Cardiac muscle cell (in vitro differentiated cells and primary cell): ENCODE measurements at regions not wholly inside any gene's neighbourhood (a gene's known extent, or its start where the extent isn't known, plus 50 kb on each side); places are given as distances from the start of the nearest gene placed in this dataset.

Experiments
- DNase-seq, 2 donors: peaks; one replicate each; pipeline versions ENCODE4 v3.0.0 to v3.0.0-alpha.2; 2010 to 2017; ENCODE audit warnings: low read depth in 1 of 2, low spot score in 1 of 2
- H3K27ac ChIP-seq: fragments of 200-600 bp; sonication (generic); 2 replicates; pipeline ENCODE4 v1.5.1; 2016
- H3K27me3 ChIP-seq: fragments of 200-600 bp; sonication (generic); 2 replicates; pipeline ENCODE4 v1.6.0; 2016; ENCODE audit warnings: control low read depth
- H3K36me3 ChIP-seq: fragments of 200-600 bp; sonication (generic); 2 replicates; pipeline ENCODE4 v1.5.1; 2016; ENCODE audit warnings: control low read depth
- H3K4me1 ChIP-seq: fragments of 200-600 bp; sonication (generic); 2 replicates; pipeline ENCODE4 v1.8.1; 2017; ENCODE audit warnings: low read depth, mild to moderate bottlenecking, mixed run types
- H3K4me3 ChIP-seq: fragments of 200-600 bp; sonication (generic); 2 replicates; pipeline ENCODE4 v1.5.1; 2016; ENCODE audit warnings: mild to moderate bottlenecking
- H3K9me3 ChIP-seq: fragments of 200-600 bp; sonication (generic); 2 replicates; pipeline ENCODE4 v1.5.1; 2017; ENCODE audit warnings: low read depth, mild to moderate bottlenecking, control low read depth
- TF ChIP-seq, protein P1 (sequence below): IDR thresholded peaks from 2 replicates; pipeline ENCODE4 v1.5.1; 2012; ENCODE audit warnings: low read depth, mild to moderate bottlenecking, low read length

- Histone ChIP-seq H3K9me3 (no peaks in the 10 kb centered on the region), H3K27ac (no peak overlapping the region), H3K27me3 (no peaks in the 10 kb centered on the region), H3K36me3 (no peaks in the 10 kb centered on the region), H3K4me3 (no peak overlapping the region), H3K4me1 (peaks cover 9% of the 10 kb centered on the region)
- no peak for DNase-seq
- TF ChIP-seq, protein P1, sequence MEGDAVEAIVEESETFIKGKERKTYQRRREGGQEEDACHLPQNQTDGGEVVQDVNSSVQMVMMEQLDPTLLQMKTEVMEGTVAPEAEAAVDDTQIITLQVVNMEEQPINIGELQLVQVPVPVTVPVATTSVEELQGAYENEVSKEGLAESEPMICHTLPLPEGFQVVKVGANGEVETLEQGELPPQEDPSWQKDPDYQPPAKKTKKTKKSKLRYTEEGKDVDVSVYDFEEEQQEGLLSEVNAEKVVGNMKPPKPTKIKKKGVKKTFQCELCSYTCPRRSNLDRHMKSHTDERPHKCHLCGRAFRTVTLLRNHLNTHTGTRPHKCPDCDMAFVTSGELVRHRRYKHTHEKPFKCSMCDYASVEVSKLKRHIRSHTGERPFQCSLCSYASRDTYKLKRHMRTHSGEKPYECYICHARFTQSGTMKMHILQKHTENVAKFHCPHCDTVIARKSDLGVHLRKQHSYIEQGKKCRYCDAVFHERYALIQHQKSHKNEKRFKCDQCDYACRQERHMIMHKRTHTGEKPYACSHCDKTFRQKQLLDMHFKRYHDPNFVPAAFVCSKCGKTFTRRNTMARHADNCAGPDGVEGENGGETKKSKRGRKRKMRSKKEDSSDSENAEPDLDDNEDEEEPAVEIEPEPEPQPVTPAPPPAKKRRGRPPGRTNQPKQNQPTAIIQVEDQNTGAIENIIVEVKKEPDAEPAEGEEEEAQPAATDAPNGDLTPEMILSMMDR, result no peak
Observed at GRCh38 chr12:59405992-59406391, 189.8 kb upstream of the SLC16A7 start.

DNA sequence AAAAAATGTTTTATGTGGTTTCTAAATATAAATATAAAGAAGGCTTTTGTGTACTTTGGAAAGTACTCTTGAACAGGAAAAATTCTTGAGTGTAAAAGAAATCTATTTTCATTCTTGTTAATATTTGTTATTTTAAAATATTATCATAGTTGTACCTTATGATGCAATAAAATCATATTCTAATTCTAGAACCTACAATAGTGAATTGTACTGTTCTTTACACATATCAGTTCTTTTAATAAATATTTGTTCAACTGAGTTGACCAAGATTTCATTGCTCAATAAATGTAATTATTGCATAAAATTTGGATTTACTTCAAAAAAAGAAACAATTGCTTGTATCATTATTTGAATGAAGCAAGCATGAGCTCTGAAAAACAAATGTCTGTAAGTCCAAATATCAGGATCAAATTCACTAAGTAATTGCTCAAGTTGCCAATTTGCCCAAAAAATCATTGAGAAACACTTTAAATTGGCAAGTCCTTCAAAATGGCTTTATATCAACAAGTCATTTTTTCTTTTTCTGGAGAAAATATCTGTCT is 191.6 kb upstream of the SLC16A7 start:
- TF ChIP-seq, protein P1, result no peak
- Histone ChIP-seq H3K27ac (no peak overlapping the region), H3K4me1 (peaks cover 9% of the 10 kb centered on the region), H3K27me3 (no peaks in the 10 kb centered on the region), H3K36me3 (no peaks in the 10 kb centered on the region), H3K9me3 (no peaks in the 10 kb centered on the region), H3K4me3 (no peak overlapping the region)
- DNase-seq, result no peak

DNA sequence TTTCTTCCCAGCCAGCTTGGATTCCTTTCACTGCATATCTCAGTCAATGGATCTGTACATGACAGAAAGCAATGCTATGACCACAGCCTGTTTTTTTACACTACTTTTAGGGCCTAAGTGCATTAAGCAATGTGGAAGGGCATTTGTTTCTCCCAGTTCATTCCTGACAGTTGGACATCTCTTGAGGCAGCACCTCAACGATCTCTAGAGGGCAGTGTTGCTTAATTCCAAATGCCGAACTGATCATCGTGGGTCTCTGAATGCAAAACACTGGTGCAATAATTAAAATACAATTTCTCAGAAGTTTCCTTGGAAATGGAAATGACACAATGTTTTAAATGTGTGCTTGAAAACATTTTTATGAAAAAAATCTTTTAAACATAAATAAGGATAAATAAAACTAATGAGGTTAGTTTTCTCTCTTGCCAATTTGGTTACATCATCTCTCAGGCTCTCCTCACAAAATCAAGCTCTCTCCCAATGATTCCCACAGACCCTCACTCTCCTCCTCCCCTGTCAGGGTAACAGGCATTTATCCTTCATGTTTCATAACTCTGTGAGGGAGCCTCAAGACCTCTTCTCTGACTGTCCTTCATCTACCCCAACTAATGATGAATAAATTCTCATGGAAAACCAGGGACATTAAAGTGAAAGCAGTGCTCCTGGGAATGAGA is 192.4 kb upstream of the SLC16A7 start:
- TF ChIP-seq, protein P1, result peak; percentile 86
- H3K4me1 ChIP-seq, result peaks cover 9% of the 10 kb centered on the region
- no peaks in the 10 kb centered on the region for H3K27me3 ChIP-seq
- H3K4me3 ChIP-seq, result no peak overlapping the region
- no peaks in the 10 kb centered on the region for H3K9me3 ChIP-seq
- DNase-seq, result peak; percentile 80 to 82
- H3K27ac ChIP-seq, result peak overlapping the region; percentile 45
- no peaks in the 10 kb centered on the region for H3K36me3 ChIP-seq

GRCh38 chr12:59401862-59402261 is 194.0 kb upstream of the SLC16A7 start:
- no peak for DNase-seq
- no peaks in the 10 kb centered on the region for H3K27me3 ChIP-seq

DNA sequence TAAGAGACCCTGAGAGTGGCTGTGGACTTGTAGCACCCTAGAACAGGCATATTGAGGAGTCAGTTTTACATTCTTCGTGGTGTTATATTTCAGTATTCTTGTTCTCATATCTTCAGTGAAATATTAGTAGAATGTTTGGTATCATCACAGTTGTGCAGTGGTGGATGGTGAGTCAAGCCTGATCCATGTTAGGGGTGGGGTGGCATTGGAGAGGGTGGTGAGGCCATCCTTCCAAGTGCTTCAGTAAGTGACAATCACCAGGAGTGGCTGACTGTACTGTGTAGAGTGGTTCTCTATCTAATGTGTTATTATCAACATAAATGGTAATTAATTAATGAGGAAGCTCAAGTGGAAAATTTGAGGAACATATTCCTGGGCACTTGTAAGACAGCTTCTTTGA is 197.7 kb upstream of the SLC16A7 start:
- Histone ChIP-seq H3K4me1 (peaks cover 11% of the 10 kb centered on the region), H3K27me3 (no peaks in the 10 kb centered on the region), H3K4me3 (no peak overlapping the region), H3K36me3 (no peaks in the 10 kb centered on the region), H3K9me3 (no peaks in the 10 kb centered on the region), H3K27ac (no peak overlapping the region)
- TF ChIP-seq, protein P1, result no peak
- DNase-seq, result no peak

More at GRCh38 chr12:59401862-59402261, 194.0 kb upstream of the SLC16A7 start:
- Histone ChIP-seq H3K27ac (no peak overlapping the region), H3K4me1 (peaks cover 15% of the 10 kb centered on the region), H3K36me3 (no peaks in the 10 kb centered on the region), H3K9me3 (no peaks in the 10 kb centered on the region), H3K4me3 (no peak overlapping the region)
- TF ChIP-seq, protein P1, result no peak
